ENCODE measurements at regions not wholly inside any gene's neighbourhood (a gene's known extent, or its start where the extent isn't known, plus 50 kb on each side); places are given as distances from the start of the nearest gene placed in this dataset.

DNA sequence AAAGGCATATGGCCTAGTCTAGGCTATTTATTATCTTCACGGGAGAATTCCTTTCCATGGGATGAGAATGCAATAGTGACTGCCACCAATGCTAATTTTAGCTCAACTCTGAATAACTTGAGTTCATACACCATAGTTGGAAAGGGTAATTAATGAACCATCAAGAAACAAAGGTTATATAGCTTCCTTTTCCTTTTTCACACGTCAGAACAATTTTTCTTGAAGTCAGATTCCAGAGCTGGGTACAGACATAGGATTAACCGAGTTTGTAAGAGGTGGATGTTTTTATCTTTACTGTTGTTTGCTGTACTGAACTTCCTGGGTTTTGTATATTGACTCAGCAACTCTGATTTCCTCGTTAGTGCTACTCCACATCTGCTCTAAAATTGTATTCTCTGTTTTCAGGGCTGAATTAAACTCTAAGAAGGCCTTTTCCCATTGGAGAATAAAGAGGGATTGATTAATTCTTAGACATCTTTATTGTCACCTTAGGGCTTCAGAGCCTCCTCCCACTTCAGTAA lies 262.0 kb downstream of the NUF2 start:
- H3K9ac ChIP-seq (ENCODE audit: low read depth, low read length), result no peak overlapping the region
- H2BK5ac ChIP-seq (ENCODE audit: low read depth, low read length, poor library complexity, severe bottlenecking), result no peak overlapping the region
- H3K23ac ChIP-seq (ENCODE audit: low read depth, low read length), result no peak overlapping the region
- no peaks in the 10 kb centered on the region for H3K4me1 ChIP-seq (ENCODE audit: control insufficient read depth, insufficient read depth, low read length)
- no peak overlapping the region for H4K8ac ChIP-seq (ENCODE audit: low read depth in 2 of 2, low read length in 2 of 2)
- H4K20me1 ChIP-seq (ENCODE audit: insufficient read depth, low read length), result no peaks in the 10 kb centered on the region
- H3K18ac ChIP-seq (ENCODE audit: low read depth, low read length), result no peak overlapping the region
- POLR2A ChIA-PET (ENCODE audit: unreplicated experiment), result no interaction called here
- H2AK9ac ChIP-seq (replicated peaks; ENCODE audit: low read depth, low read length, poor library complexity), result no peak overlapping the region
- DNase-seq (no peak), ATAC-seq (ENCODE audit: low read depth) (no peak)
- H4K5ac ChIP-seq (ENCODE audit: low read depth, low read length), result no peak overlapping the region
- intact Hi-C loops (cut with micrococcal nuclease) (no loop called here), dilution Hi-C loops (cut with HindIII; ENCODE audit: low sequenced_read_pairs, unreplicated experiment) (no loop called here), in situ Hi-C loops (cut with MboI; ENCODE audit: low sequenced_read_pairs) (no loop called here)
- no peak overlapping the region for H2BK20ac ChIP-seq (ENCODE audit: low read depth, low read length)
- no peaks in the 10 kb centered on the region for H3K9me1 ChIP-seq (ENCODE audit: insufficient read depth, low read length)
- no CpG with 5 or more reads among the region's 4 CpGs for WGBS, 2 experiments (ENCODE audit: extremely low coverage in 2 of 2, insufficient read length in 1 of 2)
- H2AFZ ChIP-seq (replicated peaks; ENCODE audit: low read length, poor library complexity), result no peak overlapping the region
- CTCF ChIA-PET, result no interaction called here
- no peak overlapping the region for H3K56ac ChIP-seq (ENCODE audit: extremely low read depth, insufficient read depth, low read length)
- no peaks in the 10 kb centered on the region for H3K36me3 ChIP-seq (ENCODE audit: control insufficient read depth, insufficient read depth, low read length)
- H3K4ac ChIP-seq (ENCODE audit: low read depth, low read length), result no peak overlapping the region
- no peak overlapping the region for H4K91ac ChIP-seq (ENCODE audit: insufficient read depth, low read depth, low read length)
- no peak overlapping the region for H3K14ac ChIP-seq (replicated peaks; ENCODE audit: low read depth, low read length)
- no peaks in the 10 kb centered on the region for H3K9me3 ChIP-seq (ENCODE audit: control insufficient read depth, insufficient read depth, low read length)
- H2BK120ac ChIP-seq (ENCODE audit: low read depth, low read length), result no peak overlapping the region
- no TSS peak for BruUV-seq (replicated peaks)
- no peak overlapping the region for H3K27ac ChIP-seq (ENCODE audit: insufficient read depth, low read length)
- no peak overlapping the region for H3K4me2 ChIP-seq (ENCODE audit: low read depth, low read length)
- H2BK15ac ChIP-seq (ENCODE audit: low read depth, low read length), result no peak overlapping the region
- no peaks in the 10 kb centered on the region for H3K79me1 ChIP-seq (ENCODE audit: low read depth in 1 of 2, low read length in 2 of 2)
- H2AK5ac ChIP-seq (ENCODE audit: low read depth, low read length), result no peak overlapping the region
- TF ChIP-seq MAFK (IDR thresholded peaks at IDR 0.05; ENCODE audit: low read depth, low read length) (no peak), RAD21 (IDR thresholded peaks at IDR 0.05; ENCODE audit: low read length) (no peak), BHLHE40 (IDR thresholded peaks at IDR 0.05; ENCODE audit: low read depth, low read length) (no peak), USF2 (IDR thresholded peaks at IDR 0.05; ENCODE audit: low read depth, low read length) (no peak), NFE2L2 (IDR thresholded peaks at IDR 0.05; ENCODE audit: low read depth, low read length) (no peak), POLR2A (IDR thresholded peaks at IDR 0.05; ENCODE audit: low read depth, low read length) (no peak)
- no peaks in the 10 kb centered on the region for H3K27me3 ChIP-seq (ENCODE audit: control insufficient read depth, insufficient read depth, low read length)
- no peak overlapping the region for H3K4me3 ChIP-seq (ENCODE audit: insufficient read depth, low read depth, low read length)

All from IMR-90 (cell line).